ENCODE measurements at regions not wholly inside any gene's neighbourhood (a gene's known extent, or its start where the extent isn't known, plus 50 kb on each side); places are given as distances from the start of the nearest gene placed in this dataset.

- no peak overlapping the region for H3K4me3 ChIP-seq
- no peaks in the 10 kb centered on the region for H3K36me3 ChIP-seq (replicated peaks in 1 of 2)
- intact Hi-C loops (cut with DNase I) = no loop called here
- H3K9me3 ChIP-seq (replicated peaks in 1 of 3) = no peaks in the 10 kb centered on the region
- no peak for DNase-seq
- H3K4me1 ChIP-seq (replicated peaks in 1 of 2) = no peaks in the 10 kb centered on the region
- H3K27ac ChIP-seq = no peak overlapping the region
- no peaks in the 10 kb centered on the region for H3K27me3 ChIP-seq
- WGBS, 4 donors = 81 to 89% (median 88%) methylated on average over 8 to 19 of the region's 19 CpGs
- TF ChIP-seq CTCF (IDR thresholded peaks at IDR 0.05) (no peak), POLR2A (IDR thresholded peaks at IDR 0.05) (no peak)
Observed at GRCh38 chr22:48523091-48523490, 1304.6 kb downstream of the BRD1 start.

DNA sequence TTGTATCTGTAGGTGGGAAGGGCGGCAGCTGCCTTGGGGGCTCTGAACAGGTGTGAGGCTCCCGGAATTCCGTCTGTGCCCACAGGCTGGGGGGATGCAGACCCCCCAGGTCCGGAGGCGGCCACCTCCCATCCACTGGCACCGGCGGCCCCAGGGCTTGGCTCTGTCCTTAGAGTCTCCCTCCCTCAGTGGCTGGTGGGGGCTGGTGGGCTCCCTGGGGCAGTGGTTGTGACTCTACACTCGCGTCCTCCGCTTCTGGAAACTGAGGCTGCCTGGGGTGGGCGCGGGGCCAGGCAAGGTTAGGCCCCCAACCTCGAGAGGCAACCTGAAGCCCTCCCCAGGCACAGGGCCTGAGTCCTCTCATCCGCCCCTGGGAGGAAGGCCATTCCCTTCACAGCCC is 1305.4 kb downstream of the BRD1 start:
- Histone ChIP-seq H3K27me3 (no peaks in the 10 kb centered on the region), H3K4me3 (no peak overlapping the region), H3K36me3 (replicated peaks in 1 of 2) (no peaks in the 10 kb centered on the region), H3K9me3 (replicated peaks in 1 of 3) (no peaks in the 10 kb centered on the region), H3K4me1 (replicated peaks in 1 of 2) (no peaks in the 10 kb centered on the region), H3K27ac (no peak overlapping the region)
- 67 to 89% (median 88%) methylated on average over 1 to 14 of the region's 14 CpGs; no CpG with 5 or more reads in 1 of the 4 donors for WGBS, 4 donors
- intact Hi-C loops (cut with DNase I) = no loop called here
- no peak for DNase-seq
- TF ChIP-seq POLR2A (IDR thresholded peaks at IDR 0.05) (no peak), CTCF (IDR thresholded peaks at IDR 0.05) (no peak)

DNA sequence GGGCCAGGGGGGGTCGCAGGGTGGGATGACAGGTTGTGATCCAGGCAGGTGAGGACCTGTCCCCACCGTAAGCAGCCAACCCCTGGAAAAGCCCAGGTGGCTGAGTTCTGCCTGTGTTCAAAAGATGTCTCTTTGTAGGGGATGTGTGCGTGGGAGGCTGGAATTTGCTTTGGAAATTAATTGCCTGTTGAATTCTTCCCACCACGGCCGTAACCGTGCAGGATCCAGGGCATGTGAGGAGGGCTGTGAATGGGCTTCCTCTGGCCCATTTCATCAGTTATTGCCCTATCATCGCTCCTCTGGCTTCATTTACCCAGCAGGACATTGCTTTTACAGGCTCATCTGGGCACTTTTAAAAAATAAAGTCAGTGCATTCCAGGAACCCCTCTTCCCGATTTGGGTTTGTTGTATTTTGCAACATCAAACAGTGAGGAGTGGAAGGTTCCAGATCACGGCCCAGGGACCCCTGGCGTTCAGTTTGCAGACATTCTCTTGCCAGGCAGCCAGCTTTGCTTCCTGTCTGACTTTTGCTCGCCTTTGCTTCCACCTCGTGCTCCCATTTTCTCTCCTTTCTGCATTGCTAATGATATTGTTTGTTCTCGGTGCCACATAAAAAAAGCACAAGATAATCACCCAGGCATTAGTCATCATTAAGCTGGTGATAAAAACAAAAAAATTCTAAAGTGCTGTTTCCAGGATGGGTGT is 1306.6 kb downstream of the BRD1 start:
- H3K4me3 ChIP-seq = no peak overlapping the region
- intact Hi-C loops (cut with DNase I) = no loop called here
- 59 to 72% (median 64%) methylated on average over 11 to 13 of the region's 13 CpGs for WGBS, 4 donors

DNA sequence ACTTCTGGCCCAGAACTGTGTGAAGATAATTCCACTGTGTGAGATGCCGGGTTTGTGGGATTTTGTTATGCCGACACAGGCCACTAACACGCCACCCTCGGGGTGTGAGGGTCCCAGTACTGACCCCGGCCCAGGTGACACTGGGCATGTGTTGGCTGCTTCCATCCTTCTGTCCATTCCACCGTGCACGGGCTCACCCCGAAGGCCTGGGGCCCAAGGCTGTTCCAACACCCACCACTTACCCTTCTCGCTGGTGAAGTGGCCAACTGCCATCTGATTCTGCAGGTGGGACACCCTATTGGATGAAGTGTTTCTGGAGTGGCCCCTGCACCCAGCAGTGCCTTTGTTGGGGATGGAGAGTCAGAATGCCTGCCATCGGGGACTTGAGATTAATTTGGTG is 1307.5 kb downstream of the BRD1 start:
- Histone ChIP-seq H3K27ac (no peak overlapping the region), H3K4me3 (no peak overlapping the region), H3K27me3 (no peaks in the 10 kb centered on the region), H3K9me3 (replicated peaks in 1 of 3) (no peaks in the 10 kb centered on the region), H3K4me1 (replicated peaks in 1 of 2) (no peaks in the 10 kb centered on the region), H3K36me3 (replicated peaks in 1 of 2) (no peaks in the 10 kb centered on the region)
- intact Hi-C loops (cut with DNase I) = no loop called here
- no peak for TF ChIP-seq CTCF (IDR thresholded peaks at IDR 0.05)
- TF ChIP-seq POLR2A (IDR thresholded peaks at IDR 0.05) = no peak
- DNase-seq = no peak
- 84 to 100% (median 91%) methylated on average over 3 to 10 of the region's 10 CpGs for WGBS, 4 donors

More for the DNA sequence above, 1306.6 kb downstream of the BRD1 start:
- Histone ChIP-seq H3K9me3 (replicated peaks in 1 of 3) (no peaks in the 10 kb centered on the region), H3K4me1 (replicated peaks in 1 of 2) (no peaks in the 10 kb centered on the region), H3K36me3 (replicated peaks in 1 of 2) (no peaks in the 10 kb centered on the region), H3K27ac (no peak overlapping the region), H3K27me3 (no peaks in the 10 kb centered on the region)
- no peak for DNase-seq
- TF ChIP-seq POLR2A (IDR thresholded peaks at IDR 0.05) (no peak), CTCF (IDR thresholded peaks at IDR 0.05) (no peak)

All from adrenal gland (tissue), 9 donors.